HepG2 (cell line): ENCODE measurements at regions not wholly inside any gene's neighbourhood (a gene's known extent, or its start where the extent isn't known, plus 50 kb on each side); places are given as distances from the start of the nearest gene placed in this dataset.

Experiments
- ATAC-seq: fragments of 200-7000 bp; cut with Tn5 transposase; 3 replicates; pipeline ENCODE4 v1.9.1; 2020; ENCODE audit warnings: mild to moderate bottlenecking, moderate library complexity
- BruUV-seq: library from RNA; stranded (reverse); fragments of 400-500 nt; replicated peaks from 2 replicates; lab custom pipeline; 2021; lab: Mats Ljungman, UMichigan
- CTCF ChIA-PET: fragments of 300-600 bp; formaldehyde crosslinking; extraction: SDS; loops from one replicate; lab custom pipeline; 2021; ENCODE audit warnings: low total read pairs, inconsistent platforms, low intra/inter-chr PET ratio; lab: Yijun Ruan, JAX
- POLR2A ChIA-PET: fragments of 350-600 bp; sonication (Branson Sonifier 250); formaldehyde crosslinking; loops from one replicate; lab custom pipeline; 2020; ENCODE audit warnings: antibody characterized with exemption, inconsistent platforms; lab: Yijun Ruan, JAX
- DNase-seq: peaks from one replicate; pipeline ENCODE4 v3.0.0-alpha.2; 2015; ENCODE audit warnings: low spot score
- FAIRE-seq: peaks from 3 replicates; lab custom pipeline; 2011; peaks lifted over from hg19 to GRCh38; lab: Jason Lieb, UNC
- H2AFZ ChIP-seq: one replicate; pipeline ENCODE4 v1.6.1; 2011; ENCODE audit warnings: low read length, inconsistent platforms
- H3K27ac ChIP-seq: fragments of 300-600 bp; 3 replicates; pipeline ENCODE4 v1.8.0; 2011; ENCODE audit warnings: mixed run types, mild to moderate bottlenecking, mixed read lengths, low read length, inconsistent platforms; ENCODE audit not compliant: insufficient read depth; ENCODE audit errors: extremely low read length
- H3K27me3 ChIP-seq, 2 experiments: fragments of 200-600 bp in 1 of 2; 2 replicates in 1 of 2; 3 replicates in 1 of 2; pipeline versions ENCODE4 v1.6.0 to v1.8.0; 2011; ENCODE audit warnings: low read length in 2 of 2, mild to moderate bottlenecking in 2 of 2, moderate library complexity in 2 of 2, inconsistent platforms in 1 of 2; ENCODE audit not compliant: insufficient read depth in 2 of 2, control insufficient read depth in 1 of 2
- H3K36me3 ChIP-seq, 2 experiments: fragments of 200-600 bp in 1 of 2; replicated peaks in 1 of 2; 2 replicates in 1 of 2; 3 replicates in 1 of 2; pipeline versions ENCODE4 v1.5.1 to v1.8.0; 2011; ENCODE audit warnings: low read length in 2 of 2, inconsistent platforms in 1 of 2; ENCODE audit not compliant: insufficient read depth in 2 of 2, control insufficient read depth in 1 of 2
- H3K4me1 ChIP-seq: 2 replicates; pipeline ENCODE4 v1.5.1; 2012; ENCODE audit warnings: low read length, inconsistent platforms; ENCODE audit not compliant: insufficient read depth
- H3K4me2 ChIP-seq: 2 replicates; pipeline ENCODE4 v1.6.0; 2011; ENCODE audit warnings: low read depth, low read length, inconsistent platforms
- H3K4me3 ChIP-seq, 3 experiments: fragments of 200-600 bp in 1 of 3; sonication (generic), shearing (Covaris generic) in 1 of 3; replicated peaks in 1 of 3; 2 replicates each; pipeline ENCODE4 v1.5.1; 2011 to 2016; ENCODE audit warnings: low read length in 3 of 3, inconsistent platforms in 2 of 3, low read depth in 2 of 3, mild to moderate bottlenecking in 2 of 3, control low read depth in 1 of 3, mixed read lengths in 1 of 3; ENCODE audit not compliant: insufficient read depth in 1 of 3
- H3K79me2 ChIP-seq: one replicate; pipeline ENCODE4 v1.6.1; 2011; ENCODE audit warnings: low read length, inconsistent platforms; ENCODE audit not compliant: insufficient read depth
- H3K9ac ChIP-seq: 2 replicates; pipeline ENCODE4 v1.6.0; 2011; ENCODE audit warnings: mild to moderate bottlenecking, low read depth, low read length, inconsistent platforms; ENCODE audit not compliant: insufficient read depth
- H3K9me3 ChIP-seq: 2 replicates; pipeline ENCODE4 v1.5.1; 2012; ENCODE audit warnings: mild to moderate bottlenecking, low read length
- H4K20me1 ChIP-seq: 2 replicates; pipeline ENCODE4 v1.6.0; 2011; ENCODE audit warnings: inconsistent platforms, mild to moderate bottlenecking, low read length, moderate library complexity; ENCODE audit not compliant: insufficient read depth
- ATF7-NPFF ChIP-seq: sonication (generic); formaldehyde crosslinking; IDR thresholded peaks from 2 replicates; pipeline ENCODE4 v1.8.1; 2023; ENCODE audit warnings: mild to moderate bottlenecking, low read depth, missing genetic modification reagents, moderate library complexity
- BORCS8-MEF2B ChIP-seq: sonication (generic); formaldehyde crosslinking; IDR thresholded peaks from 2 replicates; pipeline ENCODE4 v1.8.0; 2022; ENCODE audit warnings: mild to moderate bottlenecking, missing genetic modification reagents
- FOXC1 ChIP-seq: sonication (generic); formaldehyde crosslinking; IDR thresholded peaks from 2 replicates; pipeline ENCODE4 v1.8.0; 2022; ENCODE audit warnings: mild to moderate bottlenecking, missing genetic modification reagents, borderline replicate concordance
- HNRNPUL1 ChIP-seq: fragments of 200-400 bp; formaldehyde crosslinking; IDR thresholded peaks from 2 replicates; pipeline ENCODE4 v1.6.1; 2017; ENCODE audit warnings: low read depth, mild to moderate bottlenecking, low read length, moderate library complexity
- JARID2 ChIP-seq: sonication (generic); formaldehyde crosslinking; IDR thresholded peaks from 2 replicates; pipeline ENCODE4 v1.8.1; 2023; ENCODE audit warnings: missing genetic modification reagents, inconsistent platforms; ENCODE audit not compliant: insufficient replicate concordance
- KAT8 ChIP-seq: IDR thresholded peaks from 2 replicates; pipeline ENCODE4 v1.6.1; 2016; ENCODE audit warnings: missing genetic modification reagents, missing compliant biosample characterization
- MED8 ChIP-seq: sonication (generic); formaldehyde crosslinking; IDR thresholded peaks from 2 replicates; pipeline ENCODE4 v1.8.1; 2023; ENCODE audit warnings: mild to moderate bottlenecking, missing genetic modification reagents; ENCODE audit not compliant: insufficient replicate concordance
- PAWR ChIP-seq: sonication (generic); formaldehyde crosslinking; IDR thresholded peaks from 2 replicates; pipeline ENCODE4 v1.4.0; 2020; ENCODE audit warnings: missing genetic modification reagents, mild to moderate bottlenecking, borderline replicate concordance
- PHF5A ChIP-seq: IDR thresholded peaks from one replicate; pipeline ENCODE4 v1.6.1; 2018; ENCODE audit warnings: low read depth, missing genetic modification reagents; ENCODE audit not compliant: unreplicated experiment
- RFX1 ChIP-seq: fragments of 450-650 bp; IDR thresholded peaks from 2 replicates; pipeline ENCODE4 v1.6.1; 2017
- SOX5 ChIP-seq: IDR thresholded peaks from 2 replicates; pipeline ENCODE4 v1.6.1; 2016; ENCODE audit warnings: borderline replicate concordance
- SP1 ChIP-seq, 2 experiments: fragments of 450-650 bp in 1 of 2; sonication (generic) in 1 of 2; formaldehyde crosslinking in 1 of 2; IDR thresholded peaks; 2 replicates each; pipeline versions ENCODE4 v1.4.0 to v1.6.1; 2016 to 2020; ENCODE audit warnings: missing genetic modification reagents in 1 of 2
- TFDP2 ChIP-seq: sonication (generic); formaldehyde crosslinking; IDR thresholded peaks from 2 replicates; pipeline ENCODE4 v1.4.0; 2020; ENCODE audit warnings: missing genetic modification reagents
- ZNF256 ChIP-seq: sonication (generic); formaldehyde crosslinking; conservative IDR thresholded peaks from 2 replicates; pipeline ENCODE4 v1.4.0; 2020; ENCODE audit warnings: missing genetic modification reagents
- ZNF3 ChIP-seq: IDR thresholded peaks from 2 replicates; pipeline ENCODE4 v1.7.0; 2017; ENCODE audit warnings: inconsistent platforms
- ZNF510 ChIP-seq: sonication (generic); formaldehyde crosslinking; IDR thresholded peaks from 2 replicates; pipeline ENCODE4 v1.4.0; 2020; ENCODE audit warnings: low read depth, mild to moderate bottlenecking, missing genetic modification reagents
- ZNF672 ChIP-seq: sonication (generic); formaldehyde crosslinking; IDR thresholded peaks from 2 replicates; pipeline ENCODE4 v1.8.1; 2022; ENCODE audit warnings: missing genetic modification reagents
- ZNF724P ChIP-seq: sonication (generic); formaldehyde crosslinking; IDR thresholded peaks from 2 replicates; pipeline ENCODE4 v1.8.0; 2022; ENCODE audit warnings: missing genetic modification reagents, borderline replicate concordance
- WGBS: methylation state at CpG from one replicate; pipeline ENCODE4 v1.1.6; 2017; ENCODE audit warnings: low lambda C conversion rate; 5-methylcytosine and 5-hydroxymethylcytosine counted together
- in situ Hi-C: cut with HindIII; loops from 2 replicates; pipeline ENCODE4 v1.10.0; 2017; ENCODE audit warnings: low pct_unique_long_range_greater_than_20kb; ENCODE audit not compliant: extremely low pct_ligation_motif_present
- intact Hi-C: fragments of 100-400 bp; cut with micrococcal nuclease; formaldehyde crosslinking; loops from one replicate; pipeline ENCODE4 v1.10.0; 2022; ENCODE audit not compliant: unreplicated experiment
- TF ChIP-seq, protein P1 (sequence below): sonication (generic); formaldehyde crosslinking; IDR thresholded peaks from 2 replicates; pipeline ENCODE4 v1.8.1; 2023; ENCODE audit warnings: missing genetic modification reagents, mild to moderate bottlenecking, borderline replicate concordance

DNA sequence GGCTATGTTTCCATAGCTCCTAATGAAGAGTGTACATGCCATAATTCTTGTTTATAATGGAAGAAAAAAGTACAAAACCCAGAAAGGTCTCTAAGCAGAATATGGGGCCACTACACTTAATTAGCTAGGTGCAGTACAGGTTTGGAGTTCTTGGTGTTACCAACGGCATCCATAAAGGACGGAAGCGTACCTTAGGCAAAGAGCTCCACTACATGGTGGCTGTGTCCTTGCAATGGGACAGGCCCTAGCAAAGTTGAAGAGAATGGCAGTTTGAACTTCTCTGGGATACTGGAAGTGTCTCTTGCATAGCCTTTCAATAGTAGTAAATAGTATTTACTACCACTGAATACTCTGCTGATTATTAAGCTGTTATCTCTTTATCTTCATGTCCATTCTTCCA lies 371.7 kb upstream of the MMS22L start:
- H3K4me3 ChIP-seq, result no peak overlapping the region
- no TSS peak for BruUV-seq
- CTCF ChIA-PET, result no interaction called here

DNA sequence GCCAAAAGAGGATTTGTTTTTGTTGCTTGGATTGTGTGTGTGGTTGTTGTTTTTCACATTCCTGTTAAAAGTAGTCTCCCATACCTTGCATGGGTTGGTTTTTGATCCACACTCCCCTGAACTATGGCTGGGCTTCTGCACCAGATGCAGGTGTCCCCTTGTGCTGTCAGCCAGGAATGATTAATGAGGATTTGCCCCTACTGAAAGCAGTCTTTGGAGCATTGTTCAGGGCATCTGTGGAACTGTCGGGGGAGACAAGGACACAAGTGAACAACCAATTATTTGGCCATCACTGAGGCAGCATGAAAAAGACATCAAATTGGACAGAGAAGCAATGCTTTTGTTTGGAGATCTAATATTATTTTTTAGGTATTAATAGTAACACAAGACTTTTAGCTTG lies 373.2 kb upstream of the MMS22L start:
- no peak overlapping the region for H2AFZ ChIP-seq
- H3K36me3 ChIP-seq, result no peaks in the 10 kb centered on the region
- in situ Hi-C loops (no loop called here), intact Hi-C loops (no loop called here)
- BruUV-seq, result no TSS peak
- H3K9me3 ChIP-seq, result no peaks in the 10 kb centered on the region
- ChIA-PET CTCF (no interaction called here), POLR2A (no interaction called here)
- no peaks in the 10 kb centered on the region; a peak in 1 of 5 replicates for H3K27me3 ChIP-seq
- DNase-seq, result no peak
- no peak overlapping the region for H3K4me2 ChIP-seq
- 0% methylated on average over 1 of the region's 1 CpG for whole genome bisulfite sequencing
- no peak overlapping the region for H3K9ac ChIP-seq
- H4K20me1 ChIP-seq, result no peaks in the 10 kb centered on the region
- H3K79me2 ChIP-seq, result no peaks in the 10 kb centered on the region
- ATAC-seq, result no peak
- H3K4me3 ChIP-seq, result no peak overlapping the region
- no peak for FAIRE-seq
- no peak for TF ChIP-seq ATF7-NPFF (CRISPR knock-in tag)
- TF ChIP-seq ZNF510, result no peak
- TF ChIP-seq SOX5 (CRISPR knock-in tag), result no peak
- no peak for TF ChIP-seq SP1 (IDR thresholded peaks at IDR 0.05)
- no peak for TF ChIP-seq SP1 (CRISPR knock-in tag; IDR thresholded peaks at IDR 0.05)
- no peak for TF ChIP-seq ZNF3 (CRISPR knock-in tag)
- TF ChIP-seq ZNF256 (CRISPR knock-in tag), result no peak
- TF ChIP-seq, protein P1, sequence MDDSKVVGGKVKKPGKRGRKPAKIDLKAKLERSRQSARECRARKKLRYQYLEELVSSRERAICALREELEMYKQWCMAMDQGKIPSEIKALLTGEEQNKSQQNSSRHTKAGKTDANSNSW (CRISPR knock-in tag), result no peak
- TF ChIP-seq PAWR (CRISPR knock-in tag), result no peak
- TF ChIP-seq ZNF724P, result no peak
- no peak for TF ChIP-seq MED8 (CRISPR knock-in tag)
- TF ChIP-seq JARID2 (CRISPR knock-in tag), result no peak
- TF ChIP-seq RFX1, result no peak
- TF ChIP-seq PHF5A, result no peak
- no peak for TF ChIP-seq HNRNPUL1
- no peak for TF ChIP-seq BORCS8-MEF2B (CRISPR knock-in tag)
- TF ChIP-seq ZNF672, result no peak
- H3K27ac ChIP-seq, result no peak overlapping the region
- no peaks in the 10 kb centered on the region for H3K4me1 ChIP-seq

More for the DNA sequence above, 371.7 kb upstream of the MMS22L start:
- 7% methylated on average over 3 of the region's 3 CpGs for WGBS
- Histone ChIP-seq H4K20me1 (no peaks in the 10 kb centered on the region), H3K27ac (no peak overlapping the region), H3K27me3 (no peaks in the 10 kb centered on the region; a peak in 1 of 5 replicates), H3K4me1 (no peaks in the 10 kb centered on the region), H3K4me2 (no peak overlapping the region), H3K79me2 (no peaks in the 10 kb centered on the region), H3K36me3 (no peaks in the 10 kb centered on the region), H3K9ac (no peak overlapping the region), H2AFZ (no peak overlapping the region), H3K9me3 (no peaks in the 10 kb centered on the region)
- intact Hi-C loops (no loop called here), in situ Hi-C loops (no loop called here)
- DNase-seq, result no peak
- no peak for ATAC-seq
- TF ChIP-seq KAT8 (CRISPR knock-in tag) (no peak), FOXC1 (CRISPR knock-in tag) (no peak), TFDP2 (CRISPR knock-in tag) (no peak)
- FAIRE-seq, result no peak
- POLR2A ChIA-PET, result no interaction called here
